SHP77 treated with DMSO at 0.1 percent for 48 hours (cell line): ENCODE measurements at regions not wholly inside any gene's neighbourhood (a gene's known extent, or its start where the extent isn't known, plus 50 kb on each side); places are given as distances from the start of the nearest gene placed in this dataset.

ENCODE experiments used
- DNase-seq: peaks from one replicate; lab custom pipeline; 2025; lab: John Stamatoyannopoulos, UW

DNA sequence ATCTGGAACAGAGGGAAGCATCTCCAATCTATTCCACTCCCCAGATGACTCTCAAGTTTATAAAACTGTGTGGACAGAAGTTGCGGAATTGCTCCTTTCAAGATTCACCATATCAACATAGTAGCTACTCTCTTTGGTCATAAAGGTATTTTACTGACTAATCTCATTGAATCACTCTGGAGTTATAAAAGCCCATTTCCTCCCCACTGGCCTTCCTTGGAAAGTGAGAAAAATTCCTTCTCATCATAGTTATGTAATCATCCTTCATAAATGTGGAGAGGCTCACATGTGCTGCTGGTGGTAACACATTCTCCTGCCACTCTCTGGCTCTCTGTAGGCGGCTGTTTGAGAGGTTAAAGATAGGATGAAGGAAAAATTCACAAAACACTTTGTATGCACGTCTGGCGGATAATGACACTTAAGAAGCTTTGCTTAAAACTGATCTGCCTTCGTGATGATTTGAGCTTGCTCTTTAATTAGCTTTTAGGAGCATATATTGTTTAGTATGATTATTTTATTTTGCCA is 1034.0 kb upstream of the EEF2KMT start:
- no peak for DNase-seq

DNA sequence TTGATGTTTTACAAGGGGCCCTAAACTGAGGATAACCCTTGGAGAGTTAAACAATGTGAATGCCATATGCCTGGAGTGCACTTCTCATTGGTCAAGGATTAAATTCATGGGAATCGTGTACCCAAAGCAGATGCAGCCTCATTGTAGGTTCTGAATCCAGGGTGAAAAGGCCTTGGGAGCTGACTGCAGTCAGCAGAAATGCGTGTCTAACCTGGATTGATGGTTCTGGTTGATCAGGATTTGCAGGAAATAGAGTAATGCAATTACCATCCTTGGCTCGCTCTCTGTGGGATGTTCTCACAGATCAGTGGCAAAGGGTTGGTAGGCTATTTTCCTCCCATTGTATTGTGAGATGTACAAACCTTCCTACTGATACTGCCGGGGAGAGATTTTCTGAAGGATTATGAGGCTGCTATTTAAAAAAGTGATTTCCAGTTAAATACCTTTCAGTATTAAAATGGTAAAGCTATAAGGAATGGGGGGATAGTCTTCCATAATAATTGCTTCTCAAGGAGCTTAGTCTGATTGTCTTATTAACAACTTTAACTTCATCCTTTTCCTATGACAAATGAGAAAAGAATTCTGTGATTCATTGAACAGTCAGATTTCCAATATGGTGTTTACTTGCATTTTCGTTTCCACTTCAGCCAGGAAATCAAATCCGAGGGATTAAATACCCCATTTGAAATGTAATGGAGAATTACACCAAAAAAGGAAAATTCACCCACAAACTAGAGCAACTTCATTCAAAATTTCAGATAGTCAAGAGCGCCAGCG is 1028.1 kb upstream of the EEF2KMT start:
- no peak for DNase-seq

DNA sequence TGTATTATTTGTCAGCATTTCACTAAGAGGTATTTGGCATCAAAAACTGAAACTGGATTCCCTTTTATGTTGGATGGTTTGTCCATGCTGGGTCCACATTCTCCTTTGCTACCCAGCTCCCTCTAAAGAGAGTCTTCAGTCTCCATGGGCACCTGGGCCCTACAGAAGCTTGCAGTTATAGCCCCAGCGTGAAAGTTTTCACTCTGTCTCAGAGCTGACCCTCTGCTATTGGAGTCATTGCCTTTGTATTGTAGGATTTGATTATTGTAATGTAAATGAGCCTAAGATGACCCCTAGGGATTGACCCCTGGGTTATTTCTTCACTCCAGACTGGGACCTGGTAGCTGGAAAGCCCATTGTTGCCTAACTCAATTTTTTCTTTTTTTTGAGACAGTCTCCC is 1026.5 kb upstream of the EEF2KMT start:
- DNase-seq: no peak

DNA sequence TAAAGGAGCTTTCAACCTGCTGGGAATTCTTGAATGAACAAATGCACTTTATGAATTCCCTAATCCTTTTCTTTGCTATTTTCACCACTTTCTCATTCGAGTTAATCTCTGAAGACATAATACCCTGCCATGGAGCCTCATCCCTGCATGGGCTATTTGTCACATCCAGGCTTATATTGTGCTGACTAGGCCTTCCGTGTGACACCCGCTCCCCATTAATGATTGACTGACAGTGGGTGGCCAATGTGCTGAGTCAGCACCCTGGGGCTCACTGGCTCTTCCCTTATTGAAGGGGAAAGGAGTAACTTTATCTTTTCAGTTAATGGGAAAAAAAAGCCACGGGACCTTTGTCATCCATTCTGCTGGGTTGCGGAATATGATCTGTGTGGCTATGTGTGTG is 1024.8 kb upstream of the EEF2KMT start:
- DNase-seq: no peak

DNA sequence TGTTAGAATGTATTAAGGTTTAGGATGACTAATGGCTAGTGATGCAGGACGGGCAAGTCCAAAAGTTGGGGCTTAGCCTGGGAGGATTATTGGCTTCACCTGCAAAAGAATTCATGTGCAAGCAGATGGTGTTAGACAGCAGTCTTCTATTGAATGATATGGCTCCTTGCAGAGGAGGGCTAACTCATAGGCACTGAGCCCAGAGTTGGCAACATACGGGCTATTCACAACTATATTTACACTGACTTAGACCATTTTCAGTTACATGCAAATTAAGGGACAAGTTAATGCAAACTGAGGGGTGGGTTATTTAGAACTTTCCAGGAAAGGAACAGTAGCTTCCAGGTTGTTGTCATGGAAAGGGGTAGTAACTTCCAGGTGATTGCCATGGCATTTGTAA is 1017.1 kb upstream of the EEF2KMT start:
- no peak for DNase-seq

DNA sequence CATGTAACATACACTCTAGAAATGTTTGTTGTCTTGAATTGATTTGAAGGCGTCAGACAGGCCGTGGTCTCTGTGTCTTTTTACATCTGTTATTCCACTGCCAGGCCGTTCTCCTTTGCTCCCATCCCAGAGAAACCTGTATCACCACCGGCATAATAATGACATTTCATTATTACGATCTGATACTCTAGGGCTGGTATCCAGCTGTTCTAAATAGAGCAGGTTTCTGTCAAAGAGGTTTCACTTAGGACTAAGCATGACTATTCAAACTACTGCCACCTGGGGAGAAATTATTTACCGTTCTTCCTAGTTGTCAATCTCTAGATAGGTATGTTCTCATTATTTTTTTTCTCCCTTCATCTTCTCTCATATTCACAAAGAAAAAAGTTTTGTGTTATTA is 1016.2 kb upstream of the EEF2KMT start:
- no peak for DNase-seq

DNA sequence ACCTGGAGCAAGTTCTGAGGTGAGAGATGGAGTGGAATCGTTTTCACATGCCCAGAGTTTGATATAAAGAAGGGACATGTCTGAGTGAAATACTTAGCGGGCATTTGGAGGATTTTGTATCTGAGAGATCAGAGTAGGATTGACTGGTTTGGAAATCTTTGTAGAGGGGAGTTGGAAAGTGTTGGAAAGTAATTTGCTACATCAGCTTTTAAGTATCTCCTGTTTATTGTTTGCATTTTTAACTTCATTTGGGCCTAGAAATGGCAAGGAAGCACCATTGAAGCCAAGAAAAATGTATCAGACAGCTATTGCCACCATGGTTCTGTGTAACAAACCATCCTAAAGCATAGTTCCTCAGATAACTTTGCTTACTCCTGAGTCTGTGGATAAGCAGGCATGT is 1015.1 kb upstream of the EEF2KMT start:
- no peak for DNase-seq

DNA sequence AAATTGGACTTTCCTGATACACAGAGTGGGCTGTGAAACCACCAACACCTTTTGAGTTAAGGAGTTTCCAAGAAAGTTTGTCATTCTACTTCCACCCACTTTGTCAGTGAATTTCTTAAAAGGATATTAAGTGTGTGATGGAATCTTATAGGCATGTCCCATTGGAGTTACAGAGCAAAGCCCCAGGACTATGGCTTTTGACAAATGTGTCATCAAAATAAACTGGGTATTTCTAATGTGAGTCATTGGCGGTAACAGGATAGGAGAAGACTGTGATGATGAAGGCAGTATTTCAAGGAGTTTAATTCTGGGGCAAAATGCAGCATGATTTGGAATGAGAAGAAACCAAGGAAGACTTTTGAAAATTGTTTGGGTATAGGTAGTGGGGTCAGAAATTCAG is 1013.8 kb upstream of the EEF2KMT start:
- DNase-seq: no peak

DNA sequence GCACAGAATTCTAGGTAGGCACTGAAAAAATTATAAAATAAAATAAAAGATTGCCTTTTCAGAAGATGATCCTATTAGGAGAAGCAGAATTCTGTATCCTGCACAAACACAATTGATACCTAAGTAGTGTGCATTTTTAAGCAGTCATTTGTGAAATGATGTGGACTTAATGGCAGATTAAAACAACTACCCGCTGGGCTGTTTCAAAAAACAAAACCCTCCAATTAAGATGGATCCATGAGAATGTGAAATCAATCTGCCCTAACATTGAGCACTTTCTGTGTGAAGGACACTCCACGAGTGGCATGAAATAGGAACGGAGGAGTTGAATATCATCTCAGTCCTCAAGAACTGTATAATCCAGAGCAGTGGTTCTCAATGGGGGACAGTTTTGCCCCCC is 1012.8 kb upstream of the EEF2KMT start:
- DNase-seq: no peak

DNA sequence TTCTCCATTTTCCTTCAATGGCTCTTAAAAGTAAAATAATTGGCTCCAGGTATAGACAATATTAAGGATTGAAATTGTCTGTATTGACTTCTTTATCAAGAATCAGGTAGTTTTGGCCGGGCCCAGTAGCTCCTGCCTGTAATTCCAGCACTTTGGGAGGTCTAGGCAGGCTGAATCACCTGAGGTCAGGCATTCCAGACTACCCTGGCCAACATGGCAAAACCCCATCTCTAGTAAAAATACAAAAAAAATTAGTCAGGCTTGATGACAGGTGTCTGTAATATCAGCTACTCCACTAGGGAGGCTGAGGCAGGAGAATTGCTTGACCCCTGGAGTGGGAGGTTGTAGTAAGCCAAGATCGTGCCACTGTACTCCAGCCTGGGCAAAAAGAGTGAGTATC is 1008.5 kb upstream of the EEF2KMT start:
- no peak for DNase-seq

DNA sequence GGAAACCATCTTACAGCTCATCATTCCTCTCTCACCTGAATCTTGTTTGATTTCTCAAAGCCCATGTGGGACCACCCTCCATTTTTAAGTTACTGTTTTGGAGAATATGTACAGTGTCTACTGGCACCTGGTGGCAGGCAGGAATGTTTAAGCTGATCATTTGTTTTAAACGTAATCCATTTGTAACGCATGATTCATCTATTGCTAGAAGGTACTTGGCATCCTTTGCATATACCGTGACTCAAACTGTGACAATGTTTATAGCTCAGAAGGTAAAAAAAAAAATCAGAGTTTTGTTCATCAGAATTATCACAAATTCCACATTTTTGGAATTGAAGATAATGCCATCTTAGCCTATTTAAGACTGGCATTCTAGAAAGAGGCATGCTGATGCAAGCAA is 1007.5 kb upstream of the EEF2KMT start:
- DNase-seq: no peak

DNA sequence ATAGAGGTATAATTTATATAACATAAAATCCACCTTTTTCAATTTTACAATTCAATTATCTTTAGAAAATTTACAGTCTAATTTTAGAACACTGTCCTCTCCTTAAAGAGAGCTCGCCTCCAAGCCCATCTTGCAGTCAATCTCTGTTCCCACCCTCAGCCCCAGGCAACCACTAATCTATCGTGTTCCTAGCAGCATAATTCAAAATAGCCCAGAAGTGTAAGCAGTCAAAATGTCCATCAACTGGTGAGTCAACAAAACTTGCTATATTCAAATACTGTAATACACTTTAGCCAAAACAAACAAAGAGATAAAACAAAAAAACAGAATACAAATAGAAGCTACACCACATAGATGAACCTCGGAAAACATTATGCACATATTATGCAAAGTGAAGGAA is 1006.8 kb upstream of the EEF2KMT start:
- no peak for DNase-seq

DNA sequence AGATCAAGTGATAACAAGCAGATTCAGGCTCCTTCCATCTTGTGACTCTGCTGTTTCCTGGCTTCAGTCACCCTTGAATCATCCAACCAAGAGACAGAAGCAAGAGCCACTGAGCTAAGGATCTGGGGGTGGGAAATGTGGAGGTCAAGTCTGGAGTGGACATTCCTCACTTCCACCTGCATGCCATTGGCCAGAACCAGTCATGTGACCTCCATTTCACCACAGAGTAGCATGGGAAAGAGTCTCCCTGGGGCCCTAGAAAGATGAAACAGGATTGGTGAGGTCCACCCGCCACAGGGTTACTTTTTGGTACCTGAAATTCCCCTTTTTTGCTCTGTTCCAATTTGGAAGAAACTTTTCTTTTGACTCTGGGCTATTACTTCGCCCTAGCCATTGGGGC is 1006.0 kb upstream of the EEF2KMT start:
- DNase-seq: no peak

DNA sequence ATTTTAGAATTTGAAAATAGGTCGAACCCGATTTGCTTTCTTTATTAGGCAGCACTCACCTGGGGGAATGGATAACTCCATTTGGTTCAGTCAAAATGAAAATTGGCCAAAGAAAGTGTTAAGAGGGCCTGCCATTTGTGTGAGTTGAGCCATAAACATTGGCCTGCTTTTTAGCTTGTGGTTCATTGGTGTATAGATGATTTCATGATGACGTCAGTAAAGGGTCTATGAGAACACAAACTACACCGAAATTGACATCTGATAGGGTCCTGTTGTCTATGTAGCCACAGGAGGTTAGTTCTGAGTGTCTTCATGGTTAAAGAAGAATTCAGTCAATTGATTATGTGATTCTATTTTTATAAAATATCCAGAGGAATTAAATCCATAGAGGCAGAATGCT is 1001.5 kb upstream of the EEF2KMT start:
- DNase-seq: no peak

DNA sequence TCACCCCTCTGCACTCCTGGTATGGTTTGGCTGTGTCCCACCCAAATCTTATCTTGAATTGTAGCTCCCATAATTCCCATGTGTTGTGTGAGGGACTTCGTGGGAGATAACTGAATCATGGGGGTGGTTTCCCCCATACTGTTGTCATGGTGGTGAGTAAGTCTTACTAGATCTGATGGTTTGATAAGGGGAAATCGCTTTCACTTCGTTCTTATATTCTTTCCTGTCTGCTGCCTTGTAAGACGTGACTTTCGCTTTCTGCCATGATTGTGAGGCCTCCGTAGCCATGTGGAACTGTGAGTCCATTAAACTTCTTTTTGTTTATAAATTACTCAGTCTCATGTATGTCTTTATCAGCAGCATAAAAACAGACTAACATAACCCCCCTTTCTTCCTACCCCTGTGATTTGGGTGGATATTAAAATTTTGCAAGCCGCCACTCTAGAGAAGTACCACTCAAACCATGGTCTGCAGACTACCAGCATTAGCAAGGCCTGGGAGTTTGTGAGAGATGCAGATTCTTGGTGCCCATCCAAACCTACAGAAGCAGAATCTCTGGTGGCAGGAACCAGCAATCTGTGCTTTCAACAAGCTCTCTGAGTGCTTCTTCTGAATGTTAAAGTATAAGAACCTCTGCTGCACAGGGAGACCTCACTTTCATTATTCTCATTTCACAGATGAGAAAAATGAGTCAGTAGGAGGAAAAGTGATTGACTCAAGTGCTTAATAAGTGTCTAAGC is 999.5 kb upstream of the EEF2KMT start:
- DNase-seq: no peak

DNA sequence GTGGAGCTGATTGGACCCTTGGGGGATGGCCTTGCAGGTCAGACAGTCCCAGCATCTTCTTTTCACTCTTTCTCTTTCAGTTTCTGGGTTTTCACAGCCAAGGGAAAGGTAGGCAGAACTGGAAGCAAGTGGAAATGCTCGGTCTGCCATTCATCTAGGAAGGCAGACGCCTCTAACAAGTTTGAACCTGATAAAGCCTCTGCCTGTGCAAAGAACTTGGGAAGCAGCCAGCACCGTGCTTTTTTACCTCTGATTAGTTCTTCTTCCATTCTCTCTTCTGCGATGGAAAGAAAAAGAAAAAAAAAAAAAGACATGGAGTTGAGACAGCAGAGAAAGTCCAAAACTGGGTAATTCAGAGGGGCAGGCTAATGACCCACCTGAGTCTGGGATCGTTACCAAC is 997.8 kb upstream of the EEF2KMT start:
- no peak for DNase-seq

DNA sequence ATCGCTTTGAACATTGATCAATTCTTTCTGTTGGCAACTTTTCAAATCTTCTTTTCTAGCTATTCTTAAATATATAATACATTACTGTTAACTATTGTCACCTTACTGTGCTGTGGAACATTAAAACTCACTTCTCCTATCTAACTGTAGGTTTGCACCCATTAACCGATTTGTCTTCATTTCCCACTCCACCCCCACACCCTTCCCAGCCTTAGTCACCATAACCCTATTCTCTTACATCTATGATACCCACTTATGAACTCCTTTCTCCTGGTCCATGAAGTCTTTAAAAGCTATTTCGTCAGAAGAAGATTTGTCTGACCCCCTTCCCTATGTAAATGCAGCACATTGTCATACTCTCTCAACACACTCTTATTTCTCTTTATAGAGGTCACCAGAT is 993.4 kb upstream of the EEF2KMT start:
- DNase-seq: no peak

DNA sequence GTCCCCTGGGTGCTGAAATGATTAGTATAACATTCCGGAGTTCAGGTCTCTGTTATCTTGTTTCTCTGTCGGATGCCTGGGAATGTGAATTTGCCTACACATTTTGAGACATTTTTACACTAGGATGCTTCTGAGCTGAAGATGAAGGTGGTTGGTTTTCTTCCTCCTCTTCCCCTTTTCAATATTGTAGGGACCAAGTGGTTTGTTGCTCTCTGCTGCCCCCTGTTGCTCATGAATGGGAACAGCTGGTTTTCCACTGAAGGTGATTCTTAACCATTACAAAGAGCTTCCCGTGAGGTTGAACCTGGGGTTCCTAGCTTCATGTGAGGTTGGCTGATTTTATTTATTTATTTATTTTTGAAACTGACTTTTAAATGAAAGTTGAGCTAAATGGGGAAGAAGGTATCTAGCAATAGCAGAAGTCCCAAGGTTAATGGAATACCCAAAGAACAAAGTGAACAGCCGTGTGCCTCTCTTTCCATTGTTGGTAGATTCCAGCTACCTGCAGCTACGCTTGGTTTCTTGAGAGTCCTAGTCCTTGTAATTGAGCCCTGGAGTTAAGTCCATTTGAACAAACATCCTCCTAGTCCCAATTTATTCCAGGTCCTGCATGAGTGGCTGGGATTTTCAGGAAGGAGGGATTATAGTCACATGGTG is 983.9 kb upstream of the EEF2KMT start:
- DNase-seq: no peak

DNA sequence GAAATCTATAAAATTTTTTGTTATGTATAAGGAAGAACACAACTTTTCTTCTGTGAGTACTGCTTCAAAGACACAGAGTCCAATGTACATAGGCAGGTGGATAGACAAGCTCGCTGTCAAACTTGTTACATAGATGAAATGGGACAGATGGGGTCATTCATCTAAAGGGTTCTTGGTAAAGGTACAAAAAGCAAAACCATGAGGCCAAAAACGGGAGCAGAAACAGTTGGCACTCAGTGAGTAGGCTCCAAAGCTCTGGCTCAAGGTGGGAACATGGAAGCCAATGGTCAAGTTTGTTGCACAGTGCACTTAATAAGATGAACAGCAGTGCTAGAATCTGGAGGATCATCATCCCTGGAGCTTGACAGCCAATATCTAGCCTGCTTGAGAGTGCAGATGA is 979.0 kb upstream of the EEF2KMT start:
- DNase-seq: no peak

DNA sequence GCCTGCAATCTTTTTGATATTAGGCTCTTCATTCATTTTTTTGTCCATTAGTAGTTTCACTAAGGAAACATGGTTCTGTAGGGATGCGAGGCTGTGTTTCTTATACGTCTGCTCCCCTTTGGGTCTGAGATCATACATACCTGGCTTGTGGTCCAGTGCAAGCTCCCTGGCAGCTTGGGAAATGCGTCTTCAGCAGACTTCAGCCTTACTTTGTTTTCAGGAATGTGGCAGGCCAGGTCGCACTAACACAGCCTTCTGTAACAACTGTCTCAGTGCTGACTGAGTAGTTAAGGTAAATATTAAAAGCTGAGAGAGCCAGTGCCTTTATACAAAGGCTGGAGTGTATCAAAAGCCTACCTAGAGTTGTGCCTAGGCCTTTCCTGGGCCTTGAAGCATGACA is 970.5 kb upstream of the EEF2KMT start:
- no peak for DNase-seq

DNA sequence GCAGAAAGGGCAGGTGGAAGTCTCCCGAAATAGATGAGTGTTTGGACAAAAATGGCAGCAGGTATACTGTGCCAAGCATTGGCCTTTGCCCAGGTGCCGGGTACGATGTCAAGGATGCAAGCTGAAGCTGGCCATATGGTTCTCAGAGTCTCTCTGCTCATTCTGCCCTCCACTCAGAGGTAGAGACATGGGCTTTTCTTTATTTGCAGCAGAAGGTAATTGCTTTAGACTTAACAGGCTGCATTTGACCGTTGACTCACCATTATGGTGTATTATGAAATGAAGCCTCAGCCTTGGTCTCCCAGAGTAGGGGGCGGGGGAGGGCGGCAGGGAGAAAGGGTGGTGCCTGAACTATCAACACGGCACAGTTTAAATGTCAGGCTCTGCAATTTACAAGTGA is 969.1 kb upstream of the EEF2KMT start:
- no peak for DNase-seq

DNA sequence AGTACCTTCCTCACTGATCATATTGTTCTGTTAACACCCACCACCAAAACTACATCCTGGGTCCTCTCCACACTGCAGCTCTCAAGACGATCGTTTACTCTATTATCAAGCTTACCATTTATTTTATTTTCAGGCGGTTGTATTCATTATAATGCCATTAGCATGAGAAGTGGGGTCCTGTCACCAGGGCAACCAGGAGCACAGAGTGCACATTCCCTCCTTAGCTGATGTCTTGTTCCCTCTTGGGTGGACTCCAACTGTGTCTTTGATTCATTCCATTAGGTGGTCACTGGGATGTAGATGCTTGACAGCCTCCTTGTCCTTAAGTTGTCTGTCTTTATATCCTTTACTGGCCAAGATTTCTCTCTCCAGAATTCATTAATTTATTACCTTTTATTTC is 965.9 kb upstream of the EEF2KMT start:
- no peak for DNase-seq

DNA sequence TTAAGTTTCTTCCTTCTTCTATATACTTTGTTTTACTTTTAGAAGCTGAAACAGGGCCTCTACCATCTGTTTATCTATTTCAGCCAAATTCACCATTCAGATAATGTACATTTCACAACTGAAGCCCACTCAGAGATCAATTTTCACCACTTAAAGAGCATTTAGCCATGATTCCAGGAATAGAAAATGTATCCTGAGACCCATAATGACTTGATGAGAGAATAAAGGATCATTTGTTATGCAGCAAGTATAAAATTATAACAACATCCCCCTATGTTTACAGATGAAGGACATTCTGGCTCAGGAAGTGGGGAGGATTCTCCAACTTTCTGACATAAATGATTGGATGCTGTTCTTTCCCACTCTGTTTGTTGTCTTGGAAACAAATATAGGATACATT is 962.1 kb upstream of the EEF2KMT start:
- DNase-seq: no peak
